ENCODE measurements at regions not wholly inside any gene's neighbourhood (a gene's known extent, or its start where the extent isn't known, plus 50 kb on each side); places are given as distances from the start of the nearest gene placed in this dataset.

DNA sequence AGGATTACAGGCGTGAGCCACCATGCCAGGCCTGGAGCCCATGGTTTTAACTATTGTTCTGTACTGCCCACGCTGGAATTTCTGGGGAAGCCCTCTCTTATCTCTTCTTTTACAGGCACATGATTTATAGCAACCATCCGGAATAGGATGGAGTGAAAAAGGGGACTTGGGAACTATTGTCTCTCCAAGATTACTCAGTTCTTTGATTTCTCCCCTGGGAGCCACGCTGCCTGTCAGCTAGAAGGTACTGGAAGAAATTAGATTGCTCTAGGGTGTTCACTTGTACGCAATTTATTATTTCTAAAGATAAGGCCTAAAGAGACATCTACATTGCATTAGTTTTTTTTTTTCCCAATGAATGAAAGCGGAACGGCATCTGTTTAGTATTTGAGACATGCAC, 65.6 kb upstream of the PTPRJ start:
- no peak for TF ChIP-seq POLR2AphosphoS5 (IDR thresholded peaks at IDR 0.05)
- TF ChIP-seq CTCF (IDR thresholded peaks at IDR 0.05): no peak
- TF ChIP-seq POLR2A (IDR thresholded peaks at IDR 0.05): no peak
